ENCODE measurements at regions not wholly inside any gene's neighbourhood (a gene's known extent, or its start where the extent isn't known, plus 50 kb on each side); places are given as distances from the start of the nearest gene placed in this dataset.

GRCh38 chr2:10202131-10202665 lies 79.7 kb downstream of the RRM2 start:
- DNase-seq = no peak

- DNase-seq = no peak
Measured at GRCh38 chr2:10204326-10205161, 82.0 kb downstream of the RRM2 start.

- DNase-seq = no peak
Measured at GRCh38 chr2:10205162-10205475, 82.6 kb downstream of the RRM2 start.

- DNase-seq = no peak
Measured at GRCh38 chr2:10208736-10209135, 86.2 kb downstream of the RRM2 start.

GRCh38 chr2:10209406-10209935 lies 86.9 kb downstream of the RRM2 start:
- no peak for DNase-seq

- DNase-seq = no peak
Measured at GRCh38 chr2:10210336-10210735, 87.8 kb downstream of the RRM2 start.

GRCh38 chr2:10211844-10212422 lies 89.4 kb downstream of the RRM2 start:
- no peak for DNase-seq

- DNase-seq = no peak
Measured at GRCh38 chr2:10212827-10213226, 89.9 kb upstream of the HPCAL1 start.

- no peak for DNase-seq
Measured at GRCh38 chr2:10214179-10214578, 88.5 kb upstream of the HPCAL1 start.

GRCh38 chr2:10215393-10215935 lies 87.2 kb upstream of the HPCAL1 start:
- no peak for DNase-seq

- no peak for DNase-seq
Measured at GRCh38 chr2:10216677-10217488, 85.8 kb upstream of the HPCAL1 start.

GRCh38 chr2:10217489-10218435 lies 84.9 kb upstream of the HPCAL1 start:
- no peak for DNase-seq

- no peak for DNase-seq
Measured at GRCh38 chr2:10220045-10220901, 82.4 kb upstream of the HPCAL1 start.

GRCh38 chr2:10220902-10221391 lies 81.8 kb upstream of the HPCAL1 start:
- DNase-seq = no peak

- DNase-seq = no peak
Measured at GRCh38 chr2:10221443-10221842, 81.3 kb upstream of the HPCAL1 start.

- DNase-seq = no peak
Measured at GRCh38 chr2:10221976-10222870, 80.5 kb upstream of the HPCAL1 start.

GRCh38 chr2:10223471-10223870 lies 79.2 kb upstream of the HPCAL1 start:
- no peak for DNase-seq

- no peak for DNase-seq
Measured at GRCh38 chr2:10223932-10224720, 78.6 kb upstream of the HPCAL1 start.

GRCh38 chr2:10224734-10225133 lies 78.0 kb upstream of the HPCAL1 start:
- no peak for DNase-seq

Data from activated CD4-positive, alpha-beta T cell treated with anti-CD3 and anti-CD28 coated beads, Interleukin-10, Interleukin-2, amounts not matched to agents 100 ng/mL and 50 ng/mL, durations not matched to agents 16 hours and 8 hours (primary cell).